ENCODE measurements at regions not wholly inside any gene's neighbourhood (a gene's known extent, or its start where the extent isn't known, plus 50 kb on each side); places are given as distances from the start of the nearest gene placed in this dataset.

DNA sequence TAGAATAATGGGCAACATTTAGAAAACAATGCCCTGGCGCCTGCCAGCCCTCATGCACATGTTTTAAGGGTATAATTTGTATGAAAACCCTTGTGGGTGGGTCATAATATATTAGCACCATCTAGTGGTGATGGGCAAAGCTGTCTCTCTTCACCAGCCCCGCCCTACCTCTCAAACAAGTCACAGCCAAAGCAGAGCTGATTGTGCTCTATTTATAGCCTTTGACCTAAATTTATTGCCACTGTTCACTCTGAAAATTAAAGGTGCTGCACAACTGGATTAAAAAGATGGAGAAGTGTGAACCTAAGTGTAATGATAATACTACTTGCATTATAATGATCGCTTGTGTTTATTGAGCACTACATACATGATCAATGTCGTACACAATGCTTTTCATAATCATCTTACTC is 131.9 kb upstream of the ANKH start:
- TF ChIP-seq, protein P1, sequence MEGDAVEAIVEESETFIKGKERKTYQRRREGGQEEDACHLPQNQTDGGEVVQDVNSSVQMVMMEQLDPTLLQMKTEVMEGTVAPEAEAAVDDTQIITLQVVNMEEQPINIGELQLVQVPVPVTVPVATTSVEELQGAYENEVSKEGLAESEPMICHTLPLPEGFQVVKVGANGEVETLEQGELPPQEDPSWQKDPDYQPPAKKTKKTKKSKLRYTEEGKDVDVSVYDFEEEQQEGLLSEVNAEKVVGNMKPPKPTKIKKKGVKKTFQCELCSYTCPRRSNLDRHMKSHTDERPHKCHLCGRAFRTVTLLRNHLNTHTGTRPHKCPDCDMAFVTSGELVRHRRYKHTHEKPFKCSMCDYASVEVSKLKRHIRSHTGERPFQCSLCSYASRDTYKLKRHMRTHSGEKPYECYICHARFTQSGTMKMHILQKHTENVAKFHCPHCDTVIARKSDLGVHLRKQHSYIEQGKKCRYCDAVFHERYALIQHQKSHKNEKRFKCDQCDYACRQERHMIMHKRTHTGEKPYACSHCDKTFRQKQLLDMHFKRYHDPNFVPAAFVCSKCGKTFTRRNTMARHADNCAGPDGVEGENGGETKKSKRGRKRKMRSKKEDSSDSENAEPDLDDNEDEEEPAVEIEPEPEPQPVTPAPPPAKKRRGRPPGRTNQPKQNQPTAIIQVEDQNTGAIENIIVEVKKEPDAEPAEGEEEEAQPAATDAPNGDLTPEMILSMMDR (IDR thresholded peaks at IDR 0.05; ENCODE audit: low read length) = peak; percentile 88
- TF ChIP-seq EZH2phosphoT487 (IDR thresholded peaks at IDR 0.05; ENCODE audit: low read length) = no peak
- TF ChIP-seq EZH2 (optimal IDR thresholded peaks at IDR 0.05; ENCODE audit: low read depth, low read length) = no peak

Measured in MM.1S (cell line).